ENCODE measurements at regions not wholly inside any gene's neighbourhood (a gene's known extent, or its start where the extent isn't known, plus 50 kb on each side); places are given as distances from the start of the nearest gene placed in this dataset.

DNA sequence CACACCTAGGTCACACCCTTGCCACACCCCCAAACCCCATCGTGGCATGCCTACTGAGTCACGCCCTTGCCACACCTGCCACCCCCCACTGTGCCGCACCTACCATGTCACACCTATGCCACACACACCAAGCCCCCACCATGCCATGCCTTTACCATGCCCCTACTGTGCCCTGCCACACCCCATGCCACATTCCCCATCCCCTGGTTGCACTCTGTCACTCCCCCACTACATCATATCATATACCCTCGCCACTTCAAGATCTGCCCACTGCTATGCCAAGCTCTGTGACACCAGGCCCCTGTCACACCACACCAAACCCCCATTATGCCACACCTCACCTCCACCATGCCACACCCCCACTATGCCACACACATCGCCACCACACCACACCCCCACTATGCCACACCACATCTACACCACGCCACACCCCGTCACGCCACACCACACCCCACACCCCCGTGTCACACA is 101.2 kb downstream of the OLFM1 start:
- Histone ChIP-seq H3K36me3 (ENCODE audit: insufficient read depth, low read length) (no peaks in the 10 kb centered on the region), H3K4me3 (ENCODE audit: low read length) (no peak overlapping the region), H3K9ac (ENCODE audit: low read length) (no peak overlapping the region), H3K79me2 (replicated peaks; ENCODE audit: insufficient read depth, low read length) (no peaks in the 10 kb centered on the region), H2AFZ (ENCODE audit: low read depth, low read length) (no peak overlapping the region), H3F3A (ENCODE audit: insufficient read depth, low read length, poor library complexity, severe bottlenecking) (no peaks in the 10 kb centered on the region), H3K4me2 (ENCODE audit: low read length) (no peak overlapping the region), H3K9me3 (ENCODE audit: low read length) (no peaks in the 10 kb centered on the region), H3K27ac (ENCODE audit: low read length) (no peak overlapping the region), H3K9me2 (ENCODE audit: insufficient read depth, low read length) (no peaks in the 10 kb centered on the region), H4K20me1 (ENCODE audit: insufficient read depth) (no peaks in the 10 kb centered on the region), H3K27me3 (ENCODE audit: insufficient read depth, low read depth, low read length) (no peaks in the 10 kb centered on the region)
- TF ChIP-seq MXI1 (conservative IDR thresholded peaks at IDR 0.05; ENCODE audit: poor library complexity, severe bottlenecking) (no peak), TAF1 (IDR thresholded peaks at IDR 0.05; ENCODE audit: low read depth) (no peak), EZH2 (IDR thresholded peaks at IDR 0.05; ENCODE audit: borderline replicate concordance, insufficient read depth, low read length, poor library complexity, severe bottlenecking) (no peak), POLR2AphosphoS5 (IDR thresholded peaks at IDR 0.05) (no peak), SMC3 (conservative IDR thresholded peaks at IDR 0.05; ENCODE audit: poor library complexity) (no peak), EP300 (conservative IDR thresholded peaks at IDR 0.05; ENCODE audit: poor library complexity, severe bottlenecking) (no peak), RAD21 (conservative IDR thresholded peaks at IDR 0.05) (no peak)
- TF ChIP-seq, protein P1, sequence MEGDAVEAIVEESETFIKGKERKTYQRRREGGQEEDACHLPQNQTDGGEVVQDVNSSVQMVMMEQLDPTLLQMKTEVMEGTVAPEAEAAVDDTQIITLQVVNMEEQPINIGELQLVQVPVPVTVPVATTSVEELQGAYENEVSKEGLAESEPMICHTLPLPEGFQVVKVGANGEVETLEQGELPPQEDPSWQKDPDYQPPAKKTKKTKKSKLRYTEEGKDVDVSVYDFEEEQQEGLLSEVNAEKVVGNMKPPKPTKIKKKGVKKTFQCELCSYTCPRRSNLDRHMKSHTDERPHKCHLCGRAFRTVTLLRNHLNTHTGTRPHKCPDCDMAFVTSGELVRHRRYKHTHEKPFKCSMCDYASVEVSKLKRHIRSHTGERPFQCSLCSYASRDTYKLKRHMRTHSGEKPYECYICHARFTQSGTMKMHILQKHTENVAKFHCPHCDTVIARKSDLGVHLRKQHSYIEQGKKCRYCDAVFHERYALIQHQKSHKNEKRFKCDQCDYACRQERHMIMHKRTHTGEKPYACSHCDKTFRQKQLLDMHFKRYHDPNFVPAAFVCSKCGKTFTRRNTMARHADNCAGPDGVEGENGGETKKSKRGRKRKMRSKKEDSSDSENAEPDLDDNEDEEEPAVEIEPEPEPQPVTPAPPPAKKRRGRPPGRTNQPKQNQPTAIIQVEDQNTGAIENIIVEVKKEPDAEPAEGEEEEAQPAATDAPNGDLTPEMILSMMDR (IDR thresholded peaks at IDR 0.05; ENCODE audit: poor library complexity, severe bottlenecking), result no peak
- TF ChIP-seq, protein P2, sequence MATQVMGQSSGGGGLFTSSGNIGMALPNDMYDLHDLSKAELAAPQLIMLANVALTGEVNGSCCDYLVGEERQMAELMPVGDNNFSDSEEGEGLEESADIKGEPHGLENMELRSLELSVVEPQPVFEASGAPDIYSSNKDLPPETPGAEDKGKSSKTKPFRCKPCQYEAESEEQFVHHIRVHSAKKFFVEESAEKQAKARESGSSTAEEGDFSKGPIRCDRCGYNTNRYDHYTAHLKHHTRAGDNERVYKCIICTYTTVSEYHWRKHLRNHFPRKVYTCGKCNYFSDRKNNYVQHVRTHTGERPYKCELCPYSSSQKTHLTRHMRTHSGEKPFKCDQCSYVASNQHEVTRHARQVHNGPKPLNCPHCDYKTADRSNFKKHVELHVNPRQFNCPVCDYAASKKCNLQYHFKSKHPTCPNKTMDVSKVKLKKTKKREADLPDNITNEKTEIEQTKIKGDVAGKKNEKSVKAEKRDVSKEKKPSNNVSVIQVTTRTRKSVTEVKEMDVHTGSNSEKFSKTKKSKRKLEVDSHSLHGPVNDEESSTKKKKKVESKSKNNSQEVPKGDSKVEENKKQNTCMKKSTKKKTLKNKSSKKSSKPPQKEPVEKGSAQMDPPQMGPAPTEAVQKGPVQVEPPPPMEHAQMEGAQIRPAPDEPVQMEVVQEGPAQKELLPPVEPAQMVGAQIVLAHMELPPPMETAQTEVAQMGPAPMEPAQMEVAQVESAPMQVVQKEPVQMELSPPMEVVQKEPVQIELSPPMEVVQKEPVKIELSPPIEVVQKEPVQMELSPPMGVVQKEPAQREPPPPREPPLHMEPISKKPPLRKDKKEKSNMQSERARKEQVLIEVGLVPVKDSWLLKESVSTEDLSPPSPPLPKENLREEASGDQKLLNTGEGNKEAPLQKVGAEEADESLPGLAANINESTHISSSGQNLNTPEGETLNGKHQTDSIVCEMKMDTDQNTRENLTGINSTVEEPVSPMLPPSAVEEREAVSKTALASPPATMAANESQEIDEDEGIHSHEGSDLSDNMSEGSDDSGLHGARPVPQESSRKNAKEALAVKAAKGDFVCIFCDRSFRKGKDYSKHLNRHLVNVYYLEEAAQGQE (IDR thresholded peaks at IDR 0.05; ENCODE audit: borderline replicate concordance), result no peak

DNA sequence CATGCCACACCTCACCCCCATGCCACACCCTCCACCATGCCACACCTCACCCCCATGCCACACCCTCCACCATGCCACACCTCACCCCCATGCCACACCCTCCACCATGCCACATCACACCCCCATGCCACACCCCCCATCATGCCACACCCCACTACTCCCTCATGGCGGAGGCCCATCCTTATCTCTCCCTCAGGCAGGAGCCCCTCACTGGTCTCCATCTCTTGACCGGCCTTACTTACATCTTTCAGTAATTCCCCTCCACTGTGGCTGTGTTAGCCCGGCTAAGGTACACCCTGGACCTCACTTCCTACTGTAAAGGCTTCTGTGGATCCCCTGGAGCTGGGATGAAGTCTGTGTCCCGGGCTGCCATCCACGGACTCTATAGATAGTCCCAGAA is 102.0 kb downstream of the OLFM1 start:
- Histone ChIP-seq H4K20me1 (ENCODE audit: insufficient read depth) (no peaks in the 10 kb centered on the region), H3K79me2 (replicated peaks; ENCODE audit: insufficient read depth, low read length) (no peaks in the 10 kb centered on the region), H3K36me3 (ENCODE audit: insufficient read depth, low read length) (no peaks in the 10 kb centered on the region), H3K9me2 (ENCODE audit: insufficient read depth, low read length) (no peaks in the 10 kb centered on the region), H3K27ac (ENCODE audit: low read length) (no peak overlapping the region), H3K4me2 (ENCODE audit: low read length) (no peak overlapping the region), H3K9ac (ENCODE audit: low read length) (no peak overlapping the region), H2AFZ (ENCODE audit: low read depth, low read length) (no peak overlapping the region), H3K9me3 (ENCODE audit: low read length) (no peaks in the 10 kb centered on the region), H3F3A (ENCODE audit: insufficient read depth, low read length, poor library complexity, severe bottlenecking) (no peaks in the 10 kb centered on the region), H3K27me3 (ENCODE audit: insufficient read depth, low read depth, low read length) (no peaks in the 10 kb centered on the region), H3K4me3 (ENCODE audit: low read length) (no peak overlapping the region)
- no peak for TF ChIP-seq MXI1 (conservative IDR thresholded peaks at IDR 0.05; ENCODE audit: poor library complexity, severe bottlenecking)
- no peak for TF ChIP-seq EZH2 (IDR thresholded peaks at IDR 0.05; ENCODE audit: borderline replicate concordance, insufficient read depth, low read length, poor library complexity, severe bottlenecking)
- TF ChIP-seq RAD21 (conservative IDR thresholded peaks at IDR 0.05), result no peak
- TF ChIP-seq SMC3 (conservative IDR thresholded peaks at IDR 0.05; ENCODE audit: poor library complexity), result no peak
- no peak for TF ChIP-seq POLR2AphosphoS5 (IDR thresholded peaks at IDR 0.05)
- TF ChIP-seq, protein P2 (IDR thresholded peaks at IDR 0.05; ENCODE audit: borderline replicate concordance), result no peak
- TF ChIP-seq TAF1 (IDR thresholded peaks at IDR 0.05; ENCODE audit: low read depth), result no peak
- TF ChIP-seq EP300 (conservative IDR thresholded peaks at IDR 0.05; ENCODE audit: poor library complexity, severe bottlenecking), result no peak
- TF ChIP-seq, protein P1 (IDR thresholded peaks at IDR 0.05; ENCODE audit: poor library complexity, severe bottlenecking), result no peak
